ENCODE measurements at regions not wholly inside any gene's neighbourhood (a gene's known extent, or its start where the extent isn't known, plus 50 kb on each side); places are given as distances from the start of the nearest gene placed in this dataset.

GRCh38 chr4:132214519-132214918 is 934.6 kb upstream of the PCDH10 start:
- TF ChIP-seq CTCF (conservative IDR thresholded peaks at IDR 0.05; ENCODE audit: low read length), result no peak
- no peak for TF ChIP-seq EZH2phosphoT487 (IDR thresholded peaks at IDR 0.05; ENCODE audit: borderline replicate concordance)

All from Loucy (cell line).